ENCODE measurements at regions not wholly inside any gene's neighbourhood (a gene's known extent, or its start where the extent isn't known, plus 50 kb on each side); places are given as distances from the start of the nearest gene placed in this dataset.

DNA sequence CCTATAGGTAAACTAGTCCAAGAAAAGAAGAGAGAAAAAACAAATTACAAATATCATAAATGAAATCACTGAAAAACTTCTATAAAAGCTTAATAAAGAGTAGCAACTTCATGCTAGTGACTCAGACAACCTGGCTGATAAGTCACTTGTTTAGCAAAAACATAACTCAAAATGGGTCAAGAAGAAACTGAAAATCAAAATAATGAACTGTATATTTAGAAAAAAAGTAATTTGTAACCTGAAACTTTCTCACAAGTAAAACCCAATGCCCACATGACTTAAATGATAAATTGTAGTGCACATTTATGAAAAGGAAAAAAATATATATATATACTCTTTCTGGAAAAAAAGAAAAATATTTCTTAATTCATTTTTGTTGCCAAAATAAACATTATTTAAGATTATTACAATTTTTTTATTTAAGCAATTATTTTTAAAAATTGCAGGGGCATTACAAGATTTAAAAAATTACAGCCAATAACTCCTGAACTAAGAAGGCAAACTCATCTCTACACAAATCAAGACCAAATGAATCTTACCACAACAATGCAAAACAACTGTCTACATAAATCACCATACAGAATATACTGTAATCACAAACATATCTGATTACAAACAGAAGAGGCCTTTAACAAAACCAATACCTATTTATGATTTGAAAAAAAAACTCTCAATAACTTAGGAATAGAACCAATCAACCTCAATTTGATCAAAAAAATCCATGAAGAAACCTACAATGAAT lies 406.3 kb downstream of the CDH7 start:
- peaks cover 5 to 23% (median 8%) of the 10 kb centered on the region in 6 donors for H3K9me3 Mint-ChIP-seq
- no peak overlapping the region for H3K27ac Mint-ChIP-seq
- no peaks in the 10 kb centered on the region for H3K27me3 Mint-ChIP-seq (ENCODE audit: low read depth in 3 of 3)
- H3K36me3 Mint-ChIP-seq, result no peaks in the 10 kb centered on the region
- H3K4me1 Mint-ChIP-seq, result no peaks in the 10 kb centered on the region
- no peak for DNase-seq
- no peak overlapping the region for H3K4me3 Mint-ChIP-seq

DNA sequence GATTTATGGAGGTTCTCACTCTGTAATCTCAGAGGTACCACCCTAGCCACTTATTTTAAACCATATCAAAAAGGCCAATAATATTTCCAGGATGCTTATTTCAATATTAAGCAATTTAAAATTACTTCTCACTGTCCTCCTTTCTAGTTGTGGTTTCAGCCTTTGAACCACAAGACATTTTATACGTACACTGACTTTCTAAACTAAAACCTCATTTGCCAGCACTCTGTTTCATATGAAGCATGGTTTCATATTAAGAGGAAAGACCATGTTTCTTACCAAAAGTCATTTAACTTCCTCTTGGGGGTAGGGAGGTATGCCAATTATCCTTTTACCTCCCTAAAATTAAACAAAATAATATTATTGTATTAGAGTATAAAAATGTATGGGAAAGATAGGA lies 399.8 kb downstream of the CDH7 start:
- Mint-ChIP-seq H3K9me3 (peaks cover 4 to 33% (median 20%) of the 10 kb centered on the region in 6 donors), H3K4me1 (no peaks in the 10 kb centered on the region), H3K36me3 (peaks cover 0 to 3% (median 0%) of the 10 kb centered on the region in 3 donors), H3K4me3 (no peak overlapping the region), H3K27me3 (ENCODE audit: low read depth in 3 of 3) (no peaks in the 10 kb centered on the region), H3K27ac (no peak overlapping the region)
- DNase-seq, result no peak

DNA sequence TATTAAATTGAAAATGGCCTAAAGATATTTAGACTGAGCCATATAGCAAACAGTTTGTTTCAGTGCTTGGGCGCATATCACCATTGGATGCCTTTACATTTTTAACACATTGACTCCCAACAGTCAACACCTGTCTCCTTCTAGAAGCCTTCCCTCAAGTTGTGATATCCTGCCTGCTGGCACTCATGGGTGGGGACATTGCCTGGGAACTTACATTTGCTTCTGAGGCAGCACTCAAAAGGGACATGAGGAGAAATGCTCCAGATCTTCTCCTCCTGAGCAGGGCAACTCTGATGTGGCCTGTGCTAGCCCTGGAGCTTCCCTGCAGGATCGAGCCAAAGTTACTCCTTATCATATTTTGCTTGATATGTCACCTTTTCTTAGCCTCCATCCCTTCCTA lies 392.2 kb downstream of the CDH7 start:
- Mint-ChIP-seq H3K36me3 (no peaks in the 10 kb centered on the region), H3K9me3 (peaks cover 2 to 24% (median 9%) of the 10 kb centered on the region in 6 donors), H3K4me1 (no peaks in the 10 kb centered on the region), H3K27me3 (ENCODE audit: low read depth in 3 of 3) (peaks cover 0 to 3% (median 0%) of the 10 kb centered on the region in 3 donors), H3K27ac (no peak overlapping the region), H3K4me3 (no peak overlapping the region)
- DNase-seq, result no peak

DNA sequence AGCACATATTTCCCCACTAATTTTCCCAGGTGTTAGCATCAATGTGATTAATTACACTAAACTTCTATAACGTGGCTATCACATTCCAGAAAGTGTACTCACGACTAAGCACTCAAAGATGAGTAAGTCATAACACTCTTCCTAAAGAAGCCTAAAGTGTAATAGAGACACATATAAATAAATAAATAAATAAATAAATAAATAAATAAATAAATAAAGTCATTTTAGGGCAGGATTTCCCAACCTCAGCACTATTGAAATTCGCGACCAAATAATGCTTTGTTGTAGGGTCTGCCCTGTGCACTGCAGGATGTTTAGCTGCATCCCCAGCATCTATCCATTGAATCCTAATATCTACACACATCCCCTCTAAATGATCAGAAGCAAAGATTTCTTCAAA lies 390.9 kb downstream of the CDH7 start:
- H3K4me1 Mint-ChIP-seq, result no peaks in the 10 kb centered on the region
- peaks cover 3 to 19% (median 8%) of the 10 kb centered on the region in 6 donors for H3K9me3 Mint-ChIP-seq
- H3K27me3 Mint-ChIP-seq (ENCODE audit: low read depth in 3 of 3), result peaks cover 0 to 3% (median 0%) of the 10 kb centered on the region in 3 donors
- no peak overlapping the region for H3K4me3 Mint-ChIP-seq
- no peak for DNase-seq
- no peaks in the 10 kb centered on the region for H3K36me3 Mint-ChIP-seq
- H3K27ac Mint-ChIP-seq, result no peak overlapping the region

DNA sequence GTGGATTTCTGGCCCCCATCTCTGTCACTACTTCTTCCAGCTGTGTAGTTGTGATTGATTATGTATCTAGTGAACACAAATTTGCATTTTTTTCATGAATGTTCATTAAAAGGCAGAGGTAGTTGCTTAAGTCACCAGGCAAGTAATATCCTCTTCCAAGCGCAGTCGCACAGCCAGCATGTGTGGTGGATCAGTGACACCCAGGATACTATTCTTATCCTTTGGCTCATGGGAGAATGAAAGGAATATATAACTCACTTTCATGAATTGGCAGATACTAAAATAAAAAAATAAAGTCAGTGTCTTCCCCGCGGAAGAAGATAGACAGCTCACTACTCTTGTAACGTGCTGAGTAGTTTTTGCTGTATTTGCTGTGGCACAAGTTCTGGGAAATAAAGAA lies 387.8 kb downstream of the CDH7 start:
- Mint-ChIP-seq H3K27me3 (ENCODE audit: low read depth in 3 of 3) (peaks cover 0 to 4% (median 0%) of the 10 kb centered on the region in 3 donors), H3K36me3 (no peaks in the 10 kb centered on the region), H3K4me1 (no peaks in the 10 kb centered on the region), H3K27ac (no peak overlapping the region), H3K9me3 (peaks cover 1 to 31% (median 8%) of the 10 kb centered on the region in 6 donors), H3K4me3 (no peak overlapping the region)
- no peak for DNase-seq

DNA sequence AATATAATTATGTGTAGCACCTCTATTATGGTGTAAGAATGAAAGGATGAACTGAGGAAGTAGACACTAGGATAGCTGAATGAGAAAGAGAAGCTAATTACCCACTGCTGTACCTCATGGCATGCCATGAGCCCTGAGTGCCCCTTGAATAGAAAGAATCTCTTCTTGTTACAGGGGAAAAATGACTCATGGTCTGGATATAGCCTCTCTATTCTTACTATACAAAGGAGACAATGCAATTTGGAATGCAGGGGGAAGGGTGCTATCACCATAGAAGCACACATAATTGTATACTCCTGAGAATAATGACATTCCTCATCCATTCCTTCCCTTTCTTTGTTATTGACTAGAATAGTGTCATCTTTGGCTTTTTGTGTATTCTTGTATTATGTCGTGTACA lies 385.2 kb downstream of the CDH7 start:
- Mint-ChIP-seq H3K4me1 (no peaks in the 10 kb centered on the region), H3K27ac (no peak overlapping the region), H3K4me3 (no peak overlapping the region), H3K27me3 (ENCODE audit: low read depth in 3 of 3) (peaks cover 0 to 4% (median 0%) of the 10 kb centered on the region in 3 donors), H3K36me3 (no peaks in the 10 kb centered on the region), H3K9me3 (peaks cover 1 to 40% (median 8%) of the 10 kb centered on the region in 6 donors)
- no peak for DNase-seq

DNA sequence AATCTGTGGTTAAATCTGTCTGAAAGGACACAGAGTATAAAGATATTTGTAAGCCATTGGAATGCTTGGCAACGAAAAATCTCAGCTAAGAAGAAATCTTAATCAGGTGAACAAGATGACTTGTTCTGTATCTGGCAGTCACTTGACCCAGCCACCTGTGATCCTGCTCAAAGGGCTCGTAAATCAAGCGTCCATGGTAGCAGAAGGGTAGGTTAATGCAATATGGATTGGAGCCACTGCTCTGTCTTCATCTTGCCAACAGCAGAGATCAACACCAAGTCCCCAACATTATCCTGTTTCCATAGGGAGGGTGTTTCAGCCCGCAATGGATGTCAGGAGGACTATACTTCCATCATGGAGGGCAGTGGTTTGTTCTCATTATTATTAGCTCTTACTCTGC lies 378.4 kb downstream of the CDH7 start:
- H3K4me3 Mint-ChIP-seq, result no peak overlapping the region
- peaks cover 5 to 60% (median 13%) of the 10 kb centered on the region in 6 donors for H3K9me3 Mint-ChIP-seq
- H3K27ac Mint-ChIP-seq, result no peak overlapping the region
- H3K4me1 Mint-ChIP-seq, result no peaks in the 10 kb centered on the region
- H3K36me3 Mint-ChIP-seq, result peaks cover 0 to 8% (median 0%) of the 10 kb centered on the region in 3 donors
- DNase-seq, result no peak
- no peaks in the 10 kb centered on the region for H3K27me3 Mint-ChIP-seq (ENCODE audit: low read depth in 3 of 3)

DNA sequence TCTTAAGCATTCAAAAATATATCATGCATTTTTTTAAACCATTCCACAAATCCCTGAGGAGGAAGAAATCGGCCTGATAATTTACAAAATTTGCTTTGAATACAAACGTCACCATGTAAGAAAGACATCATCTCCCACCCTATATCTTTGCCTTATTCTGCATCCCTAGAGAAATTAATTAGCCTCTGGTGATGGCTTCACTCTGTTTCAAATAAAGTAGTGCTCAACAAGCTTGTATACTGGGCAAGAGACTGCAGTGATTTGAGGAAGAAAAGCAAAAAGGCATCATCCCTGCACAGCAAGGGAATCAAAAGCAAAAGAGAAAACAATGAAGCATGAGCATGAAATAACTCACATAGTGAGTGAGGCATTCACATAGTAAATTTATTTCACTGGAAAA lies 375.5 kb downstream of the CDH7 start:
- no peak for DNase-seq
- Mint-ChIP-seq H3K27ac (no peak overlapping the region), H3K9me3 (peaks cover 6 to 36% (median 11%) of the 10 kb centered on the region in 6 donors), H3K36me3 (peaks cover 0 to 8% (median 0%) of the 10 kb centered on the region in 3 donors), H3K4me1 (no peaks in the 10 kb centered on the region), H3K4me3 (no peak overlapping the region), H3K27me3 (ENCODE audit: low read depth in 3 of 3) (no peaks in the 10 kb centered on the region)

DNA sequence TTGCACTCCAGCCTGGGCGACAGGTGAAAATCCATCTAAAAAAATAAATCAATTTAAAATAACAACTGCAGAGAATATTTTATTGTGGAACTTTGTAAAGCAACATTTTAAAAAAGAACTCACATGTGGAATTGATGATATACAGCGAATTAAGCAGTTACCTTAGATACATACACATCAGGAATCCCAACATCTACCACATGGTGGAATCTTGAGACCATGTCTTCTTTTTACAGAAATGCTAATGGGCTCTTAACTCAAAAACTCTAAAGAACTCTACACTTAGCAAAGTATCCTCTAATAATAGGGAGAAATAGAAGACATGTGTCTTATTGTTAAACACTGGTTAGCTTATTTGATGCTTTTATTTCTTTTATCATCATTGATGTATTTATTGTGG lies 373.6 kb downstream of the CDH7 start:
- Mint-ChIP-seq H3K4me1 (no peaks in the 10 kb centered on the region), H3K4me3 (no peak overlapping the region), H3K9me3 (peaks cover 3 to 34% (median 7%) of the 10 kb centered on the region in 6 donors), H3K36me3 (peaks cover 0 to 4% (median 0%) of the 10 kb centered on the region in 3 donors), H3K27ac (no peak overlapping the region), H3K27me3 (ENCODE audit: low read depth in 3 of 3) (no peaks in the 10 kb centered on the region)
- no peak for DNase-seq

DNA sequence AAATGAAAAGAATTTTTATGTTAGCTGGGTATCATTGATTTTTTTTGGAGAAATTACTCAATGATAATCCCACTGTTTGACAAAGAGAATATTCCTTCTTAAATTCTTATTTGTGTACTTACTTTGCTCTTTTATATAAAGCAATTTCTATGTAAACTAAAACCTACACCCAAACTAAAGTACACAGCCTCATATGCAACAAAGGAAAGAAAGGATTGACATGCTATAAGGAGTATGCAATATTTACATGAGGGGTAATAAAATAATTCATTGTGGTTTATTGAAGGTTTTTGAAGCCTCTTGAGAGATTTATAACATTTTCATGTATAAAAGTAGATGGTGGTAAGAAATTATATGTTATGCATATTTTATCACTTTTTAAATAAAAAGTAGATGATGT lies 368.5 kb downstream of the CDH7 start:
- Mint-ChIP-seq H3K27ac (no peak overlapping the region), H3K9me3 (peaks cover 3 to 33% (median 8%) of the 10 kb centered on the region in 6 donors), H3K4me1 (no peaks in the 10 kb centered on the region), H3K27me3 (ENCODE audit: low read depth in 3 of 3) (no peaks in the 10 kb centered on the region), H3K36me3 (no peaks in the 10 kb centered on the region), H3K4me3 (no peak overlapping the region)
- no peak for DNase-seq

DNA sequence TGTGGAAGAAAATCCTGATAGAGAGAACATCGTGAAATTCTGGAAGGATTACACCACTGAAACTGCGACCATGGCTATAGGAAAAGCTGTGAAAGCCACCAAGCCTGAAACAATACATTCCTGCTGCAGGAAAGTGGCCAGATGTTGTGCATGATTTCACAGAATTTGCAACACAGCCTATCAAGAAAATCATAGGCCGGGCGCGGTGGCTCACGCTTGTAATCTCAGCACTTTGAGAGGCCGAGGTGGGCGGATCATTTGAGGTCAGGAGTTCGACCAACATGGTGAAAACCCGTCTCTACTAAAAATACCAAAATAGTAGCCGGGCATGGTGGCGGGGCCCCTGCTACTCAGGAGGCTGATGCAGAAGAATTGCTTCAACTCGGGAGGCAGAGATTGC lies 360.2 kb downstream of the CDH7 start:
- H3K27me3 Mint-ChIP-seq (ENCODE audit: low read depth in 3 of 3), result peaks cover 0 to 2% (median 2%) of the 10 kb centered on the region in 3 donors
- H3K27ac Mint-ChIP-seq, result no peak overlapping the region
- H3K9me3 Mint-ChIP-seq, result peaks cover 5 to 41% (median 20%) of the 10 kb centered on the region in 6 donors
- peaks cover 0 to 4% (median 0%) of the 10 kb centered on the region in 3 donors for H3K36me3 Mint-ChIP-seq
- no peak for DNase-seq
- H3K4me1 Mint-ChIP-seq, result no peaks in the 10 kb centered on the region
- no peak overlapping the region for H3K4me3 Mint-ChIP-seq

DNA sequence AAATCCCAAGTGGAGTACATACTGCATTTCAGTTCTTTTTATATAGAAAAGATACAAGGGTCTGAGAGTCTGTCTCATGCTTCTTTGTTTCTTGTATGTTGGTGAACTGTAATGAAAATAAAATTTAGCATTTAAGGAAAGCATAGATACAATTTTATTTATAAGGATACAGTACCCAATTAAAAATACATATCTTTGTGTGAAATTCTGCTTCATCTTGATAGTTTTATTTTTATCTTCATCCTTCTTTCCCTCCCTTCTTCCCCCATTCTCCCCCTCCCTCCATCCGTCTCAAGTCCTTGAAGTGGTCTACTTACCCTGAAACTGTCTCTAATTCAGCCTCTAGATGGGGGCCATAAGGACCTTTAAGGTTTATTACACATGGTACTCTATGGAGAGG lies 359.8 kb downstream of the CDH7 start:
- Mint-ChIP-seq H3K4me1 (no peaks in the 10 kb centered on the region), H3K9me3 (peaks cover 8 to 40% (median 22%) of the 10 kb centered on the region in 6 donors), H3K27ac (no peak overlapping the region), H3K36me3 (peaks cover 0 to 4% (median 0%) of the 10 kb centered on the region in 3 donors), H3K4me3 (no peak overlapping the region), H3K27me3 (ENCODE audit: low read depth in 3 of 3) (peaks cover 0 to 2% (median 2%) of the 10 kb centered on the region in 3 donors)
- DNase-seq, result no peak

DNA sequence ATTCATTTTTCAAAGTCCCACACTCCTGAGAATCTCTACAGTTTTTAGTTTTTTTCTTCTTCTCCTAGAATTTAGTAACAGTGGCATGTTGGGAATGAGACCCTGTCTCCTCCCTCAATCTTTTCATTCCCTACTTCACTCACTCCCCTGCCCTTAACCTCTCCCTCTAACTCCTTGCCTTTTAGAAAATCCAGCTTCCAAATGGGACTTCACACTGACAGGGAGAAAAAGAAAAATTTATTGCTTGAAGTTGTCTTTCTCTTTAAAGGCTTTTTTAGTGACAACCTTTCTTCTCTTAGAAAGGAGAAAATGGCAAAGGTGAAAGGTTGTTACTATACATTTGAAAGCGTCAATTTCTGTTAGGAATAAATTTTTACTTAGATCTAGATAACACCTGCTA lies 359.2 kb downstream of the CDH7 start:
- Mint-ChIP-seq H3K27me3 (ENCODE audit: low read depth in 3 of 3) (peaks cover 0 to 2% (median 2%) of the 10 kb centered on the region in 3 donors), H3K4me3 (no peak overlapping the region), H3K9me3 (peaks cover 6 to 37% (median 23%) of the 10 kb centered on the region in 6 donors), H3K36me3 (peaks cover 0 to 4% (median 0%) of the 10 kb centered on the region in 3 donors), H3K27ac (no peak overlapping the region), H3K4me1 (no peaks in the 10 kb centered on the region)
- DNase-seq, result no peak

DNA sequence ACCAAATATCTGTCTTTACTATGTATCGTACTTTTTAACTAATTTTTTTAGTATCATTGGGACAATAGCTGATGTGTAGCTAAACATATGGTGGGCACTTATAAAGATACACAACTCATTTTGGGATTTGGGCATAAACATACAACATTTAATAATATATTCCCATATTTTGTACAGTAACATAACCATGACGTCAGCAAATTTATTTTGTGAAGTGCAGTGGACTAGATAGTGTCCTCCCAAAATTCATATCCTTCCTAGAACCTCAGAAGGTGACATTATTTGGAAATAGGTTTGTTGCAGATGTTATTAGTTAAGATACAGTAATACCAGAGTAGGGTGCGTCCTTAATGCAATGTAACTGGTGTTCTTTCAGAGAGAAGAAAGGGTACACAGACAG lies 356.7 kb downstream of the CDH7 start:
- H3K9me3 Mint-ChIP-seq, result peaks cover 9 to 33% (median 20%) of the 10 kb centered on the region in 6 donors
- H3K27ac Mint-ChIP-seq, result no peak overlapping the region
- H3K4me1 Mint-ChIP-seq, result no peaks in the 10 kb centered on the region
- peaks cover 0 to 2% (median 2%) of the 10 kb centered on the region in 3 donors for H3K27me3 Mint-ChIP-seq (ENCODE audit: low read depth in 3 of 3)
- DNase-seq, result no peak
- no peak overlapping the region for H3K4me3 Mint-ChIP-seq
- H3K36me3 Mint-ChIP-seq, result peaks cover 0 to 4% (median 0%) of the 10 kb centered on the region in 3 donors

DNA sequence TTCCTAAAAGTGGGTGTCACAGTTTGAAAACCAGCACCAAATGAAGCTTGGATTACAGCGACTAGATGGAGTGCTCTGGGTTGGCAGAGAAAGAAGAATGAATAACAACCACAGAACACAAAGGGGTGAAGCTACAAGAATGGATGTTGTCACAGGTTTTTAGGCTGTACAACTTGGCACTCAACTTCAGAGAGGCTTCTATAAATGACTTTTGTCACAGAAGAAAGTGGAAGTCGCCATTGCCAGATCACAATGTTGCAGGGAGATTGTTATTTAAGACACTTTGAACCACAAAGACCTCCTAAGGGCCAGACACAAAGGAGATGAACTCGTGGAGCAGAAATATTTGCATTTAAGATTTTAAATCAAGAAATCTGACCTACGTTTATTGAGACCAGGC lies 354.2 kb downstream of the CDH7 start:
- no peak for DNase-seq
- Mint-ChIP-seq H3K4me1 (no peaks in the 10 kb centered on the region), H3K4me3 (no peak overlapping the region), H3K36me3 (no peaks in the 10 kb centered on the region), H3K9me3 (peaks cover 3 to 26% (median 11%) of the 10 kb centered on the region in 6 donors), H3K27ac (no peak overlapping the region), H3K27me3 (ENCODE audit: low read depth in 3 of 3) (peaks cover 0 to 2% (median 1%) of the 10 kb centered on the region in 3 donors)

Measured in immature natural killer cell (primary cell).